GM18868 (cell line): ENCODE measurements at regions not wholly inside any gene's neighbourhood (a gene's known extent, or its start where the extent isn't known, plus 50 kb on each side); places are given as distances from the start of the nearest gene placed in this dataset.
"Not testable (repeated sequence)": the region's sequence is repeated elsewhere in the genome, so short reads cannot be mapped to it uniquely, and the experiment has no call there.

Experiments
- ATAC-seq: cut with Tn5 transposase; IDR thresholded peaks from one replicate; pipeline ENCODE4 v1.9.1; 2021; ENCODE audit warnings: mild to moderate bottlenecking, moderate library complexity; ENCODE audit not compliant: unreplicated experiment

- ATAC-seq: no peak
These were observed 282.5 kb upstream of the IRX4 start for GRCh38 chr5:2165203-2165602.

- ATAC-seq: no peak
These were observed 281.9 kb upstream of the IRX4 start for GRCh38 chr5:2164586-2164985.

GRCh38 chr5:2163940-2164490 is 281.3 kb upstream of the IRX4 start:
- no peak for ATAC-seq

GRCh38 chr5:2163060-2163856 is 280.5 kb upstream of the IRX4 start:
- ATAC-seq: no peak

DNA sequence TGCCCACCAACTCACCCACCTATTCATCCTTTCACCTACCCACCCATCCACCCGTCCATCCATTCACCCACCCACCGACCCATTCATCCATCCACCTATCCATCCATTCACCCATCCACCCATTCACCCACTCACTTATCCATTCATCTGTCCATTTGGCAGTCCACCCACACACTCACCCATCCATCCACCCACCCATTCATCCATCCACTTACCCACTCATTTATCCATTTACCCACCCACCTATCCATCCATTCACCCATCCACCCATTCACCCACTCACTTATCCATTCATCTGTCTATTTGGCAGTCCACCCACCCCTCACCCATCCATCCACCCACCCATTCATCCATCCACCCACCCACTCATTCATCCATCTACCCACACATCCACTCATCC is 278.1 kb upstream of the IRX4 start:
- no peak for ATAC-seq

- ATAC-seq: no peak
These were observed 276.0 kb upstream of the IRX4 start for GRCh38 chr5:2158767-2159166.

GRCh38 chr5:2158109-2158508 is 275.4 kb upstream of the IRX4 start:
- ATAC-seq: no peak

- no peak for ATAC-seq
These were observed 274.6 kb upstream of the IRX4 start for GRCh38 chr5:2157372-2157771.

- ATAC-seq: no peak
These were observed 273.8 kb upstream of the IRX4 start for GRCh38 chr5:2156358-2157059.

DNA sequence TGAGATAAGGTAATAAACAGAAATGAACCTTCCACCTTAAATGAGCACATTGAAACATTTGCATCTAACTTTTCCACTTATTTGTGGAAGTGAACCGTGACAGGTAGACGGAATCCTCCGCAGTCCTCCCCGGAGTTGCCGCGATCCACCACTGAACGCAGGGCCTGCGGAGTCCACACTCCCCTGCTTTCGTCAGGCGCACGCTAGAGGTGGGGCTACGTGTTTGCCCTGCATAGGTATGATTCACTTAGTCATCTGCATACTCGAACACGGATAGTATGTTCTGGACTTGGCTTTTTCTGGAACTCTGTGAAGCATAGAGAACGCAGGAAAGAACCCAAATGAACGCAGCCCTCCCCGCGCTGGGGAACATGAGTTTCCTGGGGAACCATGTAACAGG is 272.8 kb upstream of the IRX4 start:
- ATAC-seq: no peak

- no peak for ATAC-seq
These were observed 271.1 kb upstream of the IRX4 start for GRCh38 chr5:2153802-2154201.

- ATAC-seq: no peak
These were observed 270.6 kb upstream of the IRX4 start for GRCh38 chr5:2153350-2153749.

DNA sequence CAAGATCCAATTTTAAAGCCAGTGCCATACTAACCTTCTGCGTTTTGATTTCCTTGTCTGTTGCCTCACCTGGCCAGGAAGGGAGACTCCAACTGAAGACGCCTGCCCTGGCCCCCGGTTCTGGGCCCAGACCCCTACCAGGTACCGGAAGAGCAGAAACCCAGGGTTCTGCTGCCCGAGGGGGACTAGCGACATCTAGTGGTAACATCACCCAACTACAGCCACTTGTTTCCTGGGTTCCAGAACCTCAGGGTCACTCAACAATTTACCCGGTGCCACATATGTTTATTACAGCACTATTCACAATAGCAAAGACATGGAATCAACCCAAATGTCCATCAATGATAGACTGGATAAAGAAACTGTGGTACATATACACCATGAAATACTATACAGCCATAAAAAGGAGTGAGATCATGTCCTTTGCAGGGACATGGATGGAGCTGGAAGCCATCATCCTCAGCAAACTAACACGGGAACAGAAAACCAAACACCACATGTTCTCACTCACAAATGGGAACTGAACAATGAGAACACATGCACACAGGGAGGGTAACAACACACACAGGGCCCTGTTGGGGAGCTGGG is 268.7 kb upstream of the IRX4 start:
- not testable (repeated sequence) for ATAC-seq

DNA sequence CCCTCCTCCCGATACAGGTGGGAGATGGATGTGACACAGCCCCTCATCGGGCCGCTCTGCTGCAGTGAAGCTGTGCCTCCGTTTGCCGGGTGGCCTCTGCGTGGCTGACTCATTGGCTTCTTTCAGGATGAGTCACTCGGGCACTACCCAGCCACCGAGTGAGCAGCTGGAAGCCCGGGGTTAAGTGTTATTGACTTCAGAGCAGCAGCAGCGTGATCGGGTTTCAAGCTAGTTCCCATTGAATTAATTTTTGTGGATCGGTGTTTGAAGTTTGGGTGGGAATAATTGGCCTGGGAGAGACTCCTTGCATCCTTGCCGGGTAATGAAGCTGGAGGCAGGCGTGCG is 266.4 kb upstream of the IRX4 start:
- peak; percentile 95 for ATAC-seq

GRCh38 chr5:2148312-2149194 is 265.8 kb upstream of the IRX4 start:
- peak; percentile 23 for ATAC-seq

GRCh38 chr5:2147504-2148311 is 265.0 kb upstream of the IRX4 start:
- ATAC-seq: no peak

DNA sequence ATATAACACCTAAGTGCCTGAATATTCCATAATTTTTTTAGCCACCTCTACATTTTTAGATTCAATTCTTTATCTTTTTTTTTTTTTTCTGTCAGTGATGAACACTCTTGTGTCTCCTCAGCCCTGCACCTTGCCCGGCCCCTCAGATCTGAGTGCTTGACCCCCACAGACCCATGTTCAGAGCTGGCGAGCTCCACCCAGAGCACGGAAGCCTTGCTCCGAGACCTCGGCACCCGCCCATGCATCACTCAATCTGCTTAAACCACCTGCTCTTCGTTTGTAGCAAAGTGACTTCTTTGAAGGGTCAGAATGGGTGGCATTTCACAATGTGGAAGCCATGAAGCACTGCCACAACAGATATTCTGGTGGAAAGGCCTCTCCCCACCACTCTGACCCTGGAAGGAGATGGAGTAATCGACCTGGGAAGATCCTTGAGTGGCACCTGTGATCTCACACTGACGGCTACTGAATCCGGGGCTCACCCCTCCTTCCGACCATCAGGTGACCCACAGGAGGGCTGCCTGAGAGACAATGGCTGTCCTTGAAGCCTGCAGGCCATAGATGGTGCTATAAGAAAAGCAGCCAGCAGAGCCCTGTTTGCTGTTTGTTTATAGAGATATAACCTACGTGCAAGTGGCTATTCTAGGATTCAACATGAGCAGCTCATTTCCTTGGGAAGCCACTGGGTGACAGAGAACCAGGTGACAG is 261.1 kb upstream of the IRX4 start:
- ATAC-seq: no peak

DNA sequence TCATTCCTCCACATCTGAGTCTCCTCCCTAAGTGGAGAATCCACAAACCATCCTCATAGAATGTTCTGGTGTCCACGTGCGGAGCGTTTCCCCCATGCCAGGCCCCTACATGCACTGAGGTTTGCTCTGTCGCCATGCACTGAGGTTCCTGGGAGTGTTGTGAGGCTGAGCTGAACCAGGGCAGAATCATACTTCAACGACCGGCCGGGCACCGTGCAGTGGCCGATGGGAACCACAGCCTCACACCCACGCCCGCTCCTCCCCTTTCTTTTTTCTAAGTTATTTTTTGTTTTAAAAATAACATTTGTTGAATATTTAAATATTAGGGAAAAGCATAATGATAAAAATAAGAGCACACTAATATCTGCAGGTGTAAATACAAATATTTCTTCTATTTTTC is 260.4 kb upstream of the IRX4 start:
- ATAC-seq: no peak

DNA sequence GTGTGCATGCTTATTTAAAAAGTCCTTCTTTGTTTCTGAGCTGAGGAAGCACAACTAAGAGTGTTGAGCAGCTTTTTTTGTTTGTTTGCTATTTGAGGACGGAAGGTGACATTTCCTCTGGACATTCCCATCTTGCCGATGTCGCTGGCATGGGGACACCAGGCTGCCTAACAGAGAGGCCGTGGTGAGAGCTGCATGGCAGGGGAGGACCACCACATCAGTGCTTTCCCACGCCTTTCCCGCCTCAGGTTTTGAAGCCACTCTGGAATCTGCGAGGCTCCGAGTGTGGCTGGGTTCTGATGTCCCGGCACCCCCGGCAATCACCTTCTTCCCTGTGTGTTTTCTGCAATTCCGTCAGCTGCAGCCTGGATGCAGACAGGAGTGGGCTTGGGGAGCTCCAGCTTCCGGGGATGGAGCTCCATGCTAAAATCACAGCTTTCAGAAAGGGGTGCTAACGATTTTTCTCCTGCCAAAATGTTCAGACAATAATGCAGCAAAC is 259.8 kb upstream of the IRX4 start:
- ATAC-seq: no peak
